GM21360 (cell line): ENCODE measurements at regions not wholly inside any gene's neighbourhood (a gene's known extent, or its start where the extent isn't known, plus 50 kb on each side); places are given as distances from the start of the nearest gene placed in this dataset.
"Not testable (repeated sequence)": the region's sequence is repeated elsewhere in the genome, so short reads cannot be mapped to it uniquely, and the experiment has no call there.

ENCODE experiments used
- ATAC-seq: cut with Tn5 transposase; IDR thresholded peaks from one replicate; pipeline ENCODE4 v1.9.1; 2021; ENCODE audit warnings: mild to moderate bottlenecking, moderate library complexity; ENCODE audit not compliant: unreplicated experiment

DNA sequence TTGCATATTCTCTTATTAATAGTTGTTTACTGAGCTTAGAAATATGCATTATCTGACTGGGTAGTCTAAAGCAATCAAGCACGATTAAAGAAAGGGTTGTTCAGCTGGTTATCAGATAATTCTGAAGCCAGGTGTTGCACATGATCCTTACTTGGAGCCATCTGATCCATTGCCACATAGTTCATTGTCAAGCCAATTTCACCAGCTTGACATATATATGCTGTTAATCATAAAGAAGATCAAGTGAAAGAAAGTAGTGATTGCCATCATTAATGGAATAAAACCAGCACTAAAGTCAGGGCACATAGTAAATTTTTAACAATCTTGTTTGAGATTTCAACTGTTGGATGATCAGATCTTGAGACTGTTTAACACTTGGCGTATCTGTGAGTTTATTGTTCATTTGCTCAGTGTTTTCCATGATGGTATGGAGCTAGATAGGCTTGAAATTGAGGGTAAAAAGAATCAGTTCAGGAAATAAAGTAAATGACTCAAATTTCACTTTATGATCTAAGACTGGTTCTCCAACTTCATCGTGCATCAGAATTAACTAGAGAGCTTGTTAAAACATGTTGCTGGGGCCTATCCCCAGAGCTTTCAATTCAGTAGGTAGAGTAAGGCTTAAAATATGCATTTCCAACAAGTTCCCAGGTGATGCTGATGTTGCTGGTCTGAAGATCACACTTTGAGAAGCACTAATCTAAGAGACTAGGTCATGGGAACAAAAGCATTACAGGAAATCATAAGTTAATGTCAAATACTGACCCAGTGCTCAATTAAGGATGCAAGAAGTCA lies 539.6 kb downstream of the SATB2 start:
- ATAC-seq, result no peak

DNA sequence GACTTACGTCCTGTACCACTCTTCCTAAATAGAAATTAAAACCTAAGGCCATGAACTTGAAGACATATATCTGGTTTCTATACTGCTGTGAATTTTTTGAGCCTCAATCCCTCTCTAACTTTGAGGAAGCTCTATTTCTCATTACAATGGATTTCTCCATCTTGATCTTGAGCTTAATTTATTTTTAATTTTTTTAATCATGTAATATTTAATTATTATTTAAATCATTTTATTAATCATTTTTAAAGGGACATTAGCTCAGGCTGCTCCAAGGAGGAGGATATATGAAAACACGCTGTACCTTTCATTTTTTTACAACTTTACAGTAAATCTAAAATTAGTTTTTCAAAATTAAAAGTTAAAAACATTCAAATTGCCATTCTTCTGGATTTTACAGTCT lies 540.5 kb downstream of the SATB2 start:
- no peak for ATAC-seq

DNA sequence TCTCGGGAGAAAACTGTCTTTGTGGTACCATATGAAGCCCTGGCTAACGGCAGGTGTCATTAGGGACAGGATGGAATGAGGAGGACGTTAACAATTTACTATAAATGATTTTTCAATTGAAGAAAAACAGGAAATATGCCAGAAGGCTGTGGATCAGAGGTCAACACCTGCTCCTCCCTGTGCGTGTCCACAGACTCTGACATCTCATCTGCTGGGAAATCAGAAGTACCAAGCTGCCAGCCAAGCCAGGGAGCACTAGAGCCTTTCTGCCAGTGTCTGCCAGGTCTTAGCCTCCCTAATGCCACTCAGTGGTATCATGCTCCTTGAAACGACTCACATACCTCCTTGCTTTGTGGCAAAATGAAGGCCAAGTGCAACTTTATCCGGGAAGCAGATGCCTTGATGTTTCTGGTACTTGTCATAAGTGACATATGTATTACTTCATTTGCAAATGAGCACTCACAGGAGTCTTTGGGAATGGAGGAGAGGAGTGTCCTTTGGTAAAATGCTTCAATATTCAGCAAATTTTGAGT lies 541.1 kb downstream of the SATB2 start:
- no peak for ATAC-seq

DNA sequence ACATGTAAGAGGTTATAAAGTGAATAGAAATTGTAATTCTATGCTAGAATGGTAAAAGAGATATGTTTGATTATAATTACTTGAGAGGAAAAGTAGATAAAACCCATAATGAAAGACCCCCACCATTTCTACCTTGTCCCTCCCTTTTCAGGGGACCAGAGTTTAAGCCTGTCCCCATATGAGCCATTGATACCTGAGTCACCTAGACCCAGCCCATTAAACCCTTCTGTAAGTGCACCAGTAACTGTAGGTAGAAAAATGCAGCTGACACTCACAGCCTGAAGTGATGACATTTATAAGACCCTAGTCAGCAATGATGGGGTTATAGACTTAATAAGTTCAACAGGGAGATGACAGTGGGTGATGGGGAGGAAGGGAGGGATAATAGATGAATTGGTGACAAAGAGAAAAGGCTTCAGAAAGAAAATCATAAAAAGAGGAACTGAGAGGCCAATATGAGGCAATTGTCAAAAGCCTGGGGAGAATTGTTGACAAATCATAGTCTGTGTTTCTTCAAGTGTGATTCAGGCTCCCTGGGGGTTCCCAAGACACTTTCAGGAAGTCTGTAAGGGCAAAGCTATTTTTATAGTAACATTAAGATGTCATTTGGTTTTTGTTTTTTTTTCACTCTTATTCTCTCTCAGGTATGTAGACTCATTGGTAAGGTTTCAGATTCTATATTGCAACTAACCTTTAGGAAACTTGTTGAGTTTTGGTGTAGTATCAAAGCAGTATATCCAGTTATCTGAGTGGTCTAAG lies 544.2 kb downstream of the SATB2 start:
- peak; percentile 99 for ATAC-seq

DNA sequence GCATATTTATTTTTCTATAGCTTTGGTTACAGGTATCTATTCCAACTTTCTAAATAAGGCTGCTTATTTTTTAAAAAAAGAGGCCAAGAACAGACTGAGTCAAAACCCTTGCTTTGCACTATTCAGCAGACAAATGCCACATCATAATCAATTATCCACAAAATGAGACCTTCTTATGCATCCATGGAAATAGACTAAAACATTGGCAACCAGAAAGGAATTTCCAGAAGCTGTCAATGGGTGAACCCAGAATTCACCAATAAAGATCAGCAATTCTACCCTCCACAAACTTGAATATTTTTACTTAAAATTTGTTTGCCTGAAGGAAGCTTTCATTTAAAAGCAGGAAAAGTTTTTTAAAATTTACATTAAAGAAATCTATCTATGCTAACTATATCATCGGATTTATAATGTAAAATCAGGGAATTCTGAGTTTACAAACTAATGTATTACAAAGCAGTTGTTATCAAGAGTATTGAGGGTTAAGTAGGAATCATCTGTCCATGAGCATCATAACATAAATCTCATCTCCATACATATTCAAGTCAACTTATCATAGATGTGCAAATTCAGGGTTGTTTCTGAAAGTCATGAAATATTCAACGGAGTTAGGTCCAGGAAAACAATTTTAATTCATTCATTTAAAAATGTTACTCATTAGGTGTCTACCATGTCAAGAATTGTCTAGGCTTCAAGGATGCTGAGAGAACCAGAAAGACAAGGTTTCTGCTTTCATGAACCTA lies 548.0 kb downstream of the SATB2 start:
- no peak for ATAC-seq

DNA sequence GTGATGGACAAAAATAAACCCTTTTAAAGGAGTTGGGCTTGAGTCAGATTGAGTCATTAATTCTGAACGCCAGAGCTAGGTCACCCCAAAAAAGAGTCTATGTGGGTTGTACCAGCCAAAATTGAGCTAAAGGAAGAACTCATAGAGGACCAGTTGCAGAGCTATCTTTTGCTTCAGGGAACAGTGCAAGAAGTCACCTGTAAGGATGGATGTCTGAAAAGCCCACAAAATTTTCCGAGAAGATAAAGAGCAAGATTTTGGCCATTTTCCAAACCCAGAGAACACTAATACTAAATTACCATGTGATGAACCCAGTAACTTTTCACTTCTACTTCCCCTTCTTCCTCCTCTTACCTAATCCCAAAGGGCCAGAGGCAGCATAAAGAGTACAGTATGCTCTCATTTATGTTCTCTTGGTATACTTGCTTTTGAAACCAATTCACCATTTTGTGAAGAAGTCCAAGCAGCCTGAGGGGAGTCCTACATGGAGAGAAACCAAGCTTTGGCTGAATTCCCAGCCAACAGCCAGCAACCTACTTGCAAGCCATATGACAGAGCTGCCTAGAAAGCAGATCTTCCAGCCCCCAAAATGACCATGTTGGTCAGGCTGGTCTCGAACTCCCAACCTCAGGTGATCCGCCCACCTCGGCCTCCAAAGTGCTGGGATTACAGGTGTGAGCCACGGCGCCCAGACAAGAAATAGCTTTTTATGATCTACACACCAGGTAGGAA lies 551.7 kb downstream of the SATB2 start:
- peak; percentile 74 for ATAC-seq

DNA sequence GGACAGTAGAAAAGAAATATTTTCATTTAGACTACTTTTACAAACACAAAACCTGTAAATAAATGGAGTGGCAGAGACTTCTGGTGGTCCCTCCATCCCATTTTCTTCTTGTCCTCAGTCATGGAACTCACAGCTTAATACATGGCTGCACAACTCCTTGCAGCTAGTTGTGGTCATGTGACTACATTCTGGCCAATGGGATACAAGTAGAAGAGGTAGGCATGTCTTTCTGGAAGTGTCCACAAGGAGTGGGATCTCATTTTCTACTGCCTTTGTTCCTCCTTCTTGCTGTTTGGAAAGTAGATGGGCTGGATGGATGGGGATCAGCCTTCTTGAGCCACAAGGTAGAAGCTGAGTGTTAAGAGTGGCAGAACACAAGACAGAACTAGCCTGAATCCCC lies 555.8 kb downstream of the SATB2 start:
- no peak for ATAC-seq

DNA sequence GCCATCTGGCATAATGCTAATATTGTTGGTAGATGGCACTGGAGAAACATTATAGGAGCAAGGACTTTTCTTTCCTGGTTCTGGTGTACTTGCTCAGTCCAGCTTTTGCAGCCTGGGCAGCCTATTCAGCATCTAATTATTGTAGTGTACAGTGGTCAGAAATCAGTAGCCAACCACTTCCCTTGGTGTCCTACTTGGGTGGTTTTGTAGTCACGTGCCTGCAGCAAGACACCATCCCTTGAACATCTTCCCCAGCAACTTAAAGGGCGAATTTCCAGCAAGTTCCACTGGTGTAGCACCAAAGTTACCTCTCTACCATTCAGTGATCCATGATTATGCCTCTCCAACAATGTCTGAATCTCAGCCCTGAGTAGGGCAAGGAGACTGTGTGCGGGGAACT lies 557.6 kb downstream of the SATB2 start:
- ATAC-seq, result no peak

DNA sequence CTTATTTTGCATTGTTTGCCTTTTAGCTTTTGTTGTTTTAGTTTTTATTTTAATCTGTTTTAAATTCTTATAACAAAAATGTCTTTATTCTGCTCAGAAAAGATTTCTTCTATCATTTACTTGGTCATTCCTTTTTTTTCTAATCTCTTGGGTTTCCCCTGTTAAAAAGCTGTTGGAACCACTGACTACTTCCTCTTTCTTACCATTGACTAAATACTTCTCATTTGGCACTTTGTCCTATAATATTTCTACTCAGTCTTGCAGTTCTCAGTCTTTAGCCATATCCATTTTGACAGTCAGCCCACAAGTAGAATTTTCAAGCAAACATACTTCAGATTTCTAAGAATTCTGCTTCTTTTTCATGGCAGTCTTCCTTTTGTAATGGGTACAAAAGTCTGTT lies 567.2 kb downstream of the SATB2 start:
- peak; percentile 87 for ATAC-seq

DNA sequence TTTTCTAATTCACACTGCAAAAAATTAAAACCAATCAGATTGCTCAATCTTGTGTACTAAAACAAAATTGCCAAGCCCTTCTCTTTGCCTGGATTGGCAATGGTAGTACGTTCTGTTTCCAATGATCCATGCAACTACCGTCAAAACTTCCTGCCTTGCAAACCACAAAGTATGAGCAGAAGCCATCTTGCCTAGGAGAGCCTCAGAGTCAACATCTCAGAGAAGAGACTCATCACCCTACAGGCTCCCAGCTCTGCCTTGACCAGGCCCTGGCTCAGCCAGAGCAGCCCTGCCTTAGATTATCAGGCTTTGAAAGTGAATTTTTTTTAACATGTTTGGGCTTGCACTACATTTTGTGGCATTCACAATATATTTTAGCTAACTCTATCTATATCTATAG lies 574.1 kb downstream of the SATB2 start:
- no peak for ATAC-seq

DNA sequence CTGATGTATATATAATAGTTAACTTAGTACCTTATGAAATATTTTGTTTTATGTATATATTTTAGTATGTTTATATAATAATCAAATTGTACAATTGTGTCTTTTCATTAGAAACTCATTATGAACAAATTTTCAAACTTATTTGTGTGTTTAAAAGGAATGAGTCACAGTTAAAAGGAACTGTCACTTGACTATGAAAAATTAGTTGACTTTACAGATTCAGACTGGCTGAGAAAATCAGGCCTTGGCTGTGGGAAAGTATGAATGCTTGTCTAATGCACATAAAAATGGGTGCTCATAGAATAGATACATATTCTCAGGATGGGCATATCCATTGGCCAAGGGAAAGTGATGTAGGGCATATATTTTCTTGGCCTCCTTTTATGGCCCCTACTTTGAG lies 576.8 kb downstream of the SATB2 start:
- ATAC-seq, result no peak

DNA sequence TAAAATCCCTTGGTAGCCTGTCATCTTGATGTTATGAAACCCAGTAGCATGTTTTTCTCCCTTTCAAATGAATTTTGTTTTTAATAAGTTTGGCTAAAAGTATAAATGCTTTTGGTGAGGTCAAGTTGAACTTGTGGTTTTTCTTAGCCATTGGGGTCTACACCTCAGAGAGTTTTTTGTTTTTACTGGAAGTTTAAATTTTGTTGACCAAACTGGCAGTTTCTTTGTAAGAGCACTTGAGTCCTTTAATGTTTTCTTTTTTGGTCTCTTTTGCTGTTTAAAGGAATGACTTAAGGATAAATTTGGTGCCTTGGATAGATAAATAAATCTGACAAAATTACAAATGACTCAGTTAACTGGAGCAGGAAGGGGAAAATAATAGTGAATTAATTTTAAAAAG lies 577.3 kb downstream of the SATB2 start:
- no peak for ATAC-seq

DNA sequence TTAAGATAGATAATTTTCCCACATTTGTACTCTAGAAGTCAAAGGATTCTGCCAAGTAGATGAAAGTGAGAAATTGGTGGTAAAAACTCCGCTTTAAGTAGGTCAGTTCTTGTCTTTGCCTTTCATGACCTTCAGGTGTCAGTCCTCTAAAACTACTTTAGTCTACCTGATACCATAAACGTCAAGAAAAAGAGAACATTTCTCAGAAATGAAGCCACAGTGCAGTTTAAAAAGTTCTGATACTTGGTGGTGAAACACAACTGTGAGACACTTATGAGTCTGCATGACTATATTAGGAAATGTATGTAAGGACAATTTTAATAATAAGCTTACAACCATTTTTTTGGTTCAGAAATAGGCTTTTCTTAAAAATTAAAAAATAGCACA lies 583.3 kb downstream of the SATB2 start:
- ATAC-seq, result no peak

DNA sequence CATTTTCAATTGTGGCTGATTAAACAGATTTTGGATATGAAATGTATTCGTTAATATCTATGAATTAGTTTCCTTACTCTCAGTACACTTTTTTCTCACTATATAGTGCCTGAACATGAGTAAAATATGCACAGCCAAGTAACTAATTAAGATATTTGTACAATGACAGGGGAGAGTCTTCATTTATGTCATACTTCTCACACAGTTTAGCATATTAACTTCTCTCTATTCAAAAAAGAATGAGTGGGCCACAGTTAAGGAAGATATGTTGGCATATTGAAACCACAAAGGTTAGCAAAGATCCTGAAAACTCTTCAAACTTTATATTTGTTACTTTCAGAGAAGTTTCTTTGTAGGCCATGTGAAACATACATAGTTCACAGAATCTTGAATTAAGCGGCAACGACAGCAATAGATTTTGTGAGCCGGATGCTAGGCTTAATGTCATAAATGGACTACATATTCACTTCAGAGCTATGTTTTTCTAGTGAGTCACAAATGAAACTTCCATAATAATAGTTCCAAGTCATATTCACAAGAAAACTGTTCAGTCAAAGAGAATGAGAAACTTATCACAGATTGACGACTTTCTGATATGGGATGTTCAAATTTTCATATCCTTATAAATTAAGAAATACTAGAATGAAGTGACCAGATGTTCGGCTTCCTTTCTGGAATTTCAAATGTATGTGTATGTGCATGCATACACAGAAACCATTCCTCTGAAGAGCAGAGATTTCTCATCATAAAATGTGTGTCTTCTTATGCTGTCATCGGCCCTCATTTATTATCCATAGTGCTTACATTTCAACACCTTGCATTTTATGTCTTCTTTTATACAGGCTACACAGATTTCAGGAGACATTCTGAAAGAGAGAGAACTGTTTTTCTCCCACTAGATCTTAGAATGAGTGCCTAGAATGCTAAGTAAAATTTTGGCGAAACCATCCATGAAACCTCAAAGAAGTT lies 584.0 kb downstream of the SATB2 start:
- no peak for ATAC-seq

DNA sequence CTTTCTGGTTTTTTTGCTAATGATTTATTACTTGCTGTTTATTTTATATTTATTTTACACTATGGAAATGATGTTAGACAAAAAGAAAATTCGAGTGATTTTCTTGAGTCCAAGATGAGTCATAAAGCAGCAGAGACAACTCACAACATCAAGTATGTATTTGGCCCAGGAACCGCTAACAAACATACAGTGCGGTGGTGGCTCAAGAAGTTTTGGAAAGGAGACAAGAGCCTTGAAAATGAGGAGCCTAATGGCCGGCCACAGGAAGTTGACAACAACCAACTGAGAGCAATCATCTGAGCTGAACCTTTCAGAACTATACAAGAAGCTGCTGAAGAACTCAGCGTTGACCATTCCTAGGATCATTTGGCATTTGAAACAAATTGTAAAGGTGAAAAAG lies 594.1 kb downstream of the SATB2 start:
- ATAC-seq, result no peak

DNA sequence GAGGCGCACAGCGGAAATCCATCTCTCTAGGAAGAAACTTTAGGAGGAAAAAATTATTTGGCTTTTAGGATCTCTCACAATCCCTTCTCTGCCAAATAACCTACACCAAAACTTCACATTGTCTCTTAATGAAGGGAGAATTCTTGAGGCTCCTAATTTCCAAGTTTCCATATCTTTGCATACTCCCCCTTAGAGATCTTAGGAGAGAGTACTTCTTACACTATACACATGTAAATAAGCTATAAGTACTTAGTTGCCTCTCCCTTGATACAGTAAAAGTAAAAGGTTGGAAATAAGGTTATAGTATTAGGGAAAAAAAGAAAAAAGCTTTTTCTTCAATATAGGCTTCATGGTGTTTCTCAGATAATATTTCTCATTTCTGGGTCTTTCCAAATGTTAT lies 596.7 kb downstream of the SATB2 start:
- ATAC-seq, result no peak

DNA sequence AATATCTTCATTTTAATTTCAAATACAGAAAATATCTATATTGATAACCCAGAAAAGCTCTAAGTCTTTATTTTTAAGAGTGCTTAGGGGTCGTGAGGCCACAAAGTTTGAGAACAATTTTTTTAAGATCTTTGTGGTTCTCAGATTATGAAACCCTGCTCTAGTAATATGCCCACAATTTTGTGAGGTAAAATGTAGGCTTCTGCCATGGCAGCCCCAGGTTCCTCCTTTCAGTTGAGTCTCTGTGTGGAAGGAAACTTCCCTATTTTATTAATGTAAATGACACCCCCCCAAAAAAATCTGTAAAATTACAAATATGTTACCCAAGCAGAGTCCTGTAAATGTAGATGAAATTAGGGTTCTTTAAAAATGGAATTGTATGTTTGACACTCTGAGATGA lies 600.5 kb downstream of the SATB2 start:
- ATAC-seq, result no peak

DNA sequence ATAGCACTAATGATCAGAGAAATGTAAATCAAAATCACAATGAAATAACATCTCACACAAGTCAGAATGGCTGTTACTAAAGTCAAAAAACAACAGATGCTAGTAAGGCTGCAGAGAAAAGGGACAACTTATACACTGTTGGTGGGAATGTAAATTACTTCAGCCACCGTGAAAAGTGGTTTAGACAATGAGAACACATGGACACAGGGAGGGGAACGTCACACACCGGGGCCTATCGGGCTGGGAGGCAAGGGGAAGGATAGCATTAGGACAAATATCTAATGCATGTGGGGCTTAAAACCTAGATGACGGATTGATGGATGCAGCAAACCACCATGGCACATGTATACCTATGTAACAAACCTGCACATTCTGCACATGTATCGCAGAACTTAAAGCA lies 602.0 kb downstream of the SATB2 start:
- not testable (repeated sequence) for ATAC-seq

DNA sequence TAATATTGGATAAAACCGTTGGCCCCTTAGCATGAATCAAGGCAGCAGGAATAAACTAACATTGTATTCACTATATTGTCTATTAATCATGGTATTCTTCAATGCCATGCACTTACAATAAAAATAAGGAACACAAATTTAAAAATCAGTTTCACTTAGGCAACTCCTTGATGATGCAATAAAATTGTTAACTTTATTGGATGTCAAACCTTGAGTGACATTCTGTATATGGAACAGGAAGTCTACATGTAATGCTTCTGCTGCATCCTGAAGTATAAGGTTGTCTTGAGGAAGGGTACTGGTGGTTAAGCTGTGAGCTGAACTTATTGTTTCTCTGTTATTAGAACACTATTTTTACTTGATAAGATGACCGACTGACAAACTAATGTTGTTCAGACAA lies 605.5 kb downstream of the SATB2 start:
- ATAC-seq, result no peak

DNA sequence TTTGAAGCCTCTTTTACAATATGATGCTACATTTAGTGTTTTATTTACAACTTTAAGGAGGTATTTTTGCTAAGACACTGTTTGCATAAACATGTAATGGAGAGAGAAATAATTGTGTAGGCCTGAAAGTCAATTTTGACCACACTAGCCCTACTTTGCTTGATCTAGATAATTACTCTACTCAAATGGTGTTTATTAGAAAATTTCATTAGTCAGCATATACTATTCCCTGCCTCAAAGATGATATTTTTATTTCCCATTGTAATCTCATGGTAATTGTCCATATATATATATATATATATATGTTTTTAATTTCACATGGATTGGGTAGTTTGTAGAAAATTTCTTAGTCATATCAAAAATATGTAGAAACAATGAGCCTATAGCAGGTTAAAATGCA lies 632.2 kb downstream of the SATB2 start:
- ATAC-seq, result no peak
